Heart left ventricle (tissue), 16 donors: ENCODE measurements at regions not wholly inside any gene's neighbourhood (a gene's known extent, or its start where the extent isn't known, plus 50 kb on each side); places are given as distances from the start of the nearest gene placed in this dataset.

Experiments
- ATAC-seq, 4 donors: fragments of 200-7000 bp; cut with Tn5 transposase; one replicate each; pipeline ENCODE4 v1.9.1; 2020 to 2022; ENCODE audit warnings: moderate library complexity in 4 of 4, mild to moderate bottlenecking in 3 of 4, moderate number of reproducible peaks in 1 of 4
- DNase-seq, 5 donors: peaks; one replicate each; pipeline ENCODE4 v3.0.0-alpha.2; 2020
- H3K27ac ChIP-seq, 12 donors: fragments of 200-600 bp; sonication (generic) in 4 of 12; one replicate each; pipeline versions ENCODE4 v1.5.0 to v1.8.0; 2016 to 2022; ENCODE audit warnings: mild to moderate bottlenecking in 2 of 12
- H3K27me3 ChIP-seq, 9 donors: fragments of 200-600 bp; sonication (generic) in 2 of 9; one replicate each; pipeline versions ENCODE4 v1.5.1 to v1.8.0; 2016 to 2022; ENCODE audit warnings: mild to moderate bottlenecking in 3 of 9
- H3K36me3 ChIP-seq, 9 donors: fragments of 200-600 bp; sonication (generic) in 2 of 9; one replicate each; pipeline versions ENCODE4 v1.5.0 to v1.8.0; 2018 to 2022; ENCODE audit warnings: mild to moderate bottlenecking in 2 of 9
- H3K4me1 ChIP-seq, 12 donors: fragments of 200-600 bp; sonication (generic) in 4 of 12; one replicate each; pipeline versions ENCODE4 v1.5.0 to v1.8.0; 2016 to 2022; ENCODE audit warnings: mild to moderate bottlenecking in 3 of 12
- H3K4me3 ChIP-seq, 12 donors: fragments of 200-600 bp; sonication (generic) in 4 of 12; one replicate each; pipeline versions ENCODE4 v1.5.0 to v1.8.0; 2017 to 2022; ENCODE audit warnings: mild to moderate bottlenecking in 9 of 12, moderate library complexity in 4 of 12
- H3K9me3 ChIP-seq, 12 donors: fragments of 200-600 bp; sonication (generic) in 4 of 12; one replicate each; pipeline versions ENCODE4 v1.5.0 to v1.8.0; 2016 to 2022; ENCODE audit warnings: mild to moderate bottlenecking in 1 of 12
- POLR2A ChIP-seq, 2 donors: fragments of 450-650 bp; IDR thresholded peaks; one replicate each; pipeline ENCODE4 v1.6.1; 2017; ENCODE audit warnings: antibody characterized with exemption in 2 of 2, mild to moderate bottlenecking in 2 of 2, moderate library complexity in 2 of 2
- whole genome bisulfite sequencing, 4 donors: extraction: QIAGEN DNeasy Blood & Tissue Kit in 2 of 4; methylation state at CpG; one replicate each; pipeline versions ENCODE4 v1.1.5 to v1.1.7; 2013 to 2018; 5-methylcytosine and 5-hydroxymethylcytosine counted together
- intact Hi-C, 10 donors: fragments of 100-400 bp; cut with DNase I; formaldehyde crosslinking; loops; one replicate each; pipeline versions ENCODE4 v1.11.1 to v1.14.2; 2022
- TF ChIP-seq, protein P1 (sequence below), 12 donors: fragments of 200-600 bp; sonication (generic) in 4 of 12; IDR thresholded peaks; one replicate each; pipeline versions ENCODE4 v1.5.0 to v1.8.0; 2018 to 2022; ENCODE audit warnings: antibody characterized with exemption in 12 of 12, mild to moderate bottlenecking in 5 of 12
- donor health status: ischemic (EF 13 %, LVEDD 7.1; RV severe dilation, severe dysfunction).
- donor health status: healthy with polysubstance abuse.
- donor health status: DM: no; HTN: yes; CAD: no.
- donor health status: DM: no; HTN: no; CAD: no.
- donor health status: ischemic (EF 25% LVEDD 6.9; RV normal size, moderate dysfunction).
- donor health status: ischemic (EF 25% LVEDD 5.7; RV mildly dilated, moderate dysfunction).
- donor health status: healthy.
- donor health status: DM: yes; HTN: yes; CAD: no.
- donor health status: ischemic (EF 35%, LVEDD 5.7; RV mildly dilated, moderate dysfunction).
- donor health status: nonischemic (EF 11% LVEDD 7.7; RV severe dilation, severe dysfunction).
- donor health status: DM: yes; HTN: yes; CAD: no.
- donor health status: PGD.
- donor health status: ischemic (EF 29% LVEDD 5.4; RV normal size, mild dysfunction).
- donor health status: nonischemic (EF 23%, LVEDD 6.1; RV moderate dilation, normal function).

DNA sequence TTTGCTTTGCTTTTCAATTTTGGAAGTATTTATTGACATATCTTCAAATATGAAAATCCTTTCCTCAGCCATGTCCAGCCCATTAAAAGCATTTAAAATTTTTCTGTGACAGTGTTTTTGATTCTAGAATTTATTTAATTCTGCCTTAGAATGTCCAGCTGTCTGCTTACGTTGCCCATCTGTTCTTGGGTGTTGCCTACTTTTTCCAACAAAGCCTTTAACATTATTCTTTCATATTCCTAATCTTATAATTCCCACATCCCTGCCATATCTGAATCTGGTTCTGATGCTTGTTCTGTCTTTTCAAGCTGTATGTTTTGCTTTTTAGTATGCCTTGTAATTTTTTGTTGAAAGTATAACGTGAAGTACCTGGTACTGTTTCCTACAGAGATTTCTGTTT lies 204.7 kb upstream of the VSTM2A start:
- WGBS, 4 donors = 59 to 74% (median 69%) methylated on average over 2 of the region's 2 CpGs

GRCh38 chr7:54338319-54338718 lies 203.9 kb upstream of the VSTM2A start:
- Histone ChIP-seq H3K9me3 (no peaks in the 10 kb centered on the region), H3K27ac (peak overlapping the region in 2 of 12 donors; percentile 32 to 41), H3K4me1 (peaks cover 0 to 2% (median 0%) of the 10 kb centered on the region in 12 donors), H3K4me3 (no peak overlapping the region), H3K27me3 (no peaks in the 10 kb centered on the region), H3K36me3 (no peaks in the 10 kb centered on the region)
- WGBS, 4 donors = 91 to 97% (median 95%) methylated on average over 3 of the region's 3 CpGs
- intact Hi-C loops = loop anchor here in 1 of 10 donors (10.0 kb wide), 1 partner anchor 94 kb away; no protein-coding TSS in a partner anchor
- no peak for ATAC-seq
- no peak for DNase-seq
- TF ChIP-seq POLR2A (IDR thresholded peaks at IDR 0.05) = no peak
- TF ChIP-seq, protein P1, sequence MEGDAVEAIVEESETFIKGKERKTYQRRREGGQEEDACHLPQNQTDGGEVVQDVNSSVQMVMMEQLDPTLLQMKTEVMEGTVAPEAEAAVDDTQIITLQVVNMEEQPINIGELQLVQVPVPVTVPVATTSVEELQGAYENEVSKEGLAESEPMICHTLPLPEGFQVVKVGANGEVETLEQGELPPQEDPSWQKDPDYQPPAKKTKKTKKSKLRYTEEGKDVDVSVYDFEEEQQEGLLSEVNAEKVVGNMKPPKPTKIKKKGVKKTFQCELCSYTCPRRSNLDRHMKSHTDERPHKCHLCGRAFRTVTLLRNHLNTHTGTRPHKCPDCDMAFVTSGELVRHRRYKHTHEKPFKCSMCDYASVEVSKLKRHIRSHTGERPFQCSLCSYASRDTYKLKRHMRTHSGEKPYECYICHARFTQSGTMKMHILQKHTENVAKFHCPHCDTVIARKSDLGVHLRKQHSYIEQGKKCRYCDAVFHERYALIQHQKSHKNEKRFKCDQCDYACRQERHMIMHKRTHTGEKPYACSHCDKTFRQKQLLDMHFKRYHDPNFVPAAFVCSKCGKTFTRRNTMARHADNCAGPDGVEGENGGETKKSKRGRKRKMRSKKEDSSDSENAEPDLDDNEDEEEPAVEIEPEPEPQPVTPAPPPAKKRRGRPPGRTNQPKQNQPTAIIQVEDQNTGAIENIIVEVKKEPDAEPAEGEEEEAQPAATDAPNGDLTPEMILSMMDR (IDR thresholded peaks at IDR 0.05) = no peak

More for the DNA sequence above, 204.7 kb upstream of the VSTM2A start:
- Histone ChIP-seq H3K27me3 (no peaks in the 10 kb centered on the region), H3K9me3 (no peaks in the 10 kb centered on the region), H3K4me3 (no peak overlapping the region), H3K36me3 (no peaks in the 10 kb centered on the region), H3K4me1 (peaks cover 0 to 2% (median 0%) of the 10 kb centered on the region in 12 donors), H3K27ac (peak overlapping the region in 2 of 12 donors; percentile 0 to 41)
- intact Hi-C loops = loop anchor here in 1 of 10 donors (10.0 kb wide), 1 partner anchor 93 kb away; no protein-coding TSS in a partner anchor
- ATAC-seq (no peak), DNase-seq (no peak)
- TF ChIP-seq POLR2A (IDR thresholded peaks at IDR 0.05) = no peak
- TF ChIP-seq, protein P1 (IDR thresholded peaks at IDR 0.05) = no peak

DNA sequence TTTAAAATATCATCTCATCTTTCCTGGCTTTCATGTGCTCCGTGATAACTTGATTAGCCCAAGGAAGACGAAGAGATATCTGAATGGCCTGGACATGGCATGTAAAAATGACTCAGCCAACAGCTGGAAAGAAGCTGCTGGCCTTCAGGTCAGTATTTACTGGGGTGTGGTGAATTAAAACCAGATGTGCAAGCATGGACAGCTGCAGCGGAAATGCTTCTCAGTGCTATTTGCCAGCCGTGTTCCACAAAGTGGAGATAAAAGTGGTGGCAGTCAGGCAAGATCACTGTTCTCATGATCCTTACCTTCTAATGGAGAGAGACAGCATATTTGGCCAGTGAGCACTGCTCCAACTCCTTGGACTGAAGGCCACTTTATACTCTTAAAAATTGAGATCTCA lies 203.1 kb upstream of the VSTM2A start:
- ATAC-seq (peak in 3 of 4 donors; percentile 76 to 96 (median 81)), DNase-seq (peak in 4 of 5 donors; percentile 13 to 58 (median 41))
- Histone ChIP-seq H3K27ac (no peak overlapping the region), H3K9me3 (no peaks in the 10 kb centered on the region), H3K27me3 (no peaks in the 10 kb centered on the region), H3K4me1 (peaks cover 0 to 2% (median 0%) of the 10 kb centered on the region in 12 donors), H3K4me3 (no peak overlapping the region), H3K36me3 (no peaks in the 10 kb centered on the region)
- TF ChIP-seq POLR2A (IDR thresholded peaks at IDR 0.05) = no peak
- TF ChIP-seq, protein P1 (IDR thresholded peaks at IDR 0.05) = no peak
- intact Hi-C loops = loop anchor here in 1 of 10 donors (10.0 kb wide), 1 partner anchor 94 kb away; no protein-coding TSS in a partner anchor
- 44 to 63% (median 50%) methylated on average over 4 of the region's 4 CpGs for WGBS, 4 donors

DNA sequence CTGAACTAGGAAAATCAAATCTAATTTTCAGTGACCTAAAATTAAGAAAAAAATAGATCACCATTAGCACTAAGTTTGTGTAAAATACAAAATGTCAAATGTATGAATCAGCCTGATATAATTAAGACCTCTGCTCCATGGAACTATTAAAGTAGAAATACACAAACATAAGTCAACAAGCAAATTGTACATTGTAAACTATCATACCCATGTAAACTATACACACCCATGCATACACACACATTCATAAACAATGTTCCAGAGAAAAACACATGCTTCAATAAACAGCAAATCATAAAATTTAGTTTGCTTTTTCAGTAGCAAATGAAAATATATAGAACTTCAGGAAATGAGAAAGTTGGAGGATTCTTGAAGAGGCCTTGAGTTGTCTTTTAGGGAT lies 199.7 kb upstream of the VSTM2A start:
- Histone ChIP-seq H3K4me3 (no peak overlapping the region), H3K4me1 (peaks cover 0 to 2% (median 0%) of the 10 kb centered on the region in 12 donors), H3K36me3 (no peaks in the 10 kb centered on the region), H3K27ac (no peak overlapping the region), H3K9me3 (no peaks in the 10 kb centered on the region), H3K27me3 (no peaks in the 10 kb centered on the region)
- DNase-seq = no peak
- TF ChIP-seq, protein P1 (IDR thresholded peaks at IDR 0.05) = no peak
- TF ChIP-seq POLR2A (IDR thresholded peaks at IDR 0.05) = no peak
- ATAC-seq = no peak
- intact Hi-C loops = loop anchor here in 2 of 10 donors (10.0 kb wide), 1 partner anchor 108 kb away; no protein-coding TSS in a partner anchor
